CD4-positive, alpha-beta T cell (primary cell): ENCODE measurements at regions not wholly inside any gene's neighbourhood (a gene's known extent, or its start where the extent isn't known, plus 50 kb on each side); places are given as distances from the start of the nearest gene placed in this dataset.
"Not testable (repeated sequence)": the region's sequence is repeated elsewhere in the genome, so short reads cannot be mapped to it uniquely, and the experiment has no call there.

Experiments
- ATAC-seq: fragments of 200-7000 bp; cut with Tn5 transposase; one replicate; pipeline ENCODE4 v1.10.0; 2022; ENCODE audit warnings: mild to moderate bottlenecking; ENCODE audit not compliant: poor library complexity
- CTCF ChIA-PET: fragments of 350-600 bp; sonication (Branson Sonifier 250); formaldehyde crosslinking; loops from one replicate; lab custom pipeline; 2021; ENCODE audit warnings: antibody characterized with exemption, inconsistent platforms; lab: Charles Lee
- POLR2A ChIA-PET: fragments of 350-600 bp; sonication (Branson Sonifier 250); formaldehyde crosslinking; loops from one replicate; lab custom pipeline; 2021; ENCODE audit warnings: antibody characterized with exemption, inconsistent platforms; lab: Charles Lee
- DNase-seq, 14 experiments: peaks; one replicate each; pipeline ENCODE4 v3.0.0-alpha.2; 2013 to 2020; ENCODE audit warnings: mixed read lengths in 2 of 14
- H3K27ac ChIP-seq, 2 donors: one replicate each; pipeline versions ENCODE4 v1.5.1 to v1.7.0; 2013; ENCODE audit warnings: low read length in 2 of 2, low read depth in 1 of 2, mild to moderate bottlenecking in 1 of 2
- H3K27me3 ChIP-seq, 2 experiments: 1 replicate in 1 of 2; 2 replicates in 1 of 2; pipeline versions ENCODE4 v1.6.1 to v1.7.0; 2013; ENCODE audit warnings: low read length in 2 of 2, control low read depth in 1 of 2, mild to moderate bottlenecking in 1 of 2, moderate library complexity in 1 of 2; ENCODE audit not compliant: insufficient read depth in 2 of 2, control insufficient read depth in 1 of 2
- H3K36me3 ChIP-seq: one replicate; pipeline ENCODE4 v1.6.1; 2013; ENCODE audit warnings: low read length, control low read depth; ENCODE audit not compliant: insufficient read depth
- H3K4me1 ChIP-seq: one replicate; pipeline ENCODE4 v1.6.1; 2013; ENCODE audit warnings: low read length, control low read depth; ENCODE audit not compliant: insufficient read depth
- H3K4me3 ChIP-seq: one replicate; pipeline ENCODE4 v1.5.1; 2013; ENCODE audit warnings: mild to moderate bottlenecking, low read length, moderate library complexity
- H3K9me3 ChIP-seq, 2 experiments: 1 replicate in 1 of 2; 2 replicates in 1 of 2; pipeline versions ENCODE4 v1.6.1 to v1.7.0; 2013; ENCODE audit warnings: low read length in 2 of 2, mild to moderate bottlenecking in 2 of 2, control low read depth in 1 of 2, moderate library complexity in 1 of 2; ENCODE audit not compliant: control insufficient read depth in 1 of 2, insufficient read depth in 1 of 2
- H3K27ac Mint-ChIP-seq: one replicate; pipeline ENCODE4 v1.8.0; 2020; ENCODE audit warnings: mixed read lengths
- H3K27me3 Mint-ChIP-seq: one replicate; pipeline ENCODE4 v1.8.0; 2021; ENCODE audit warnings: mixed read lengths
- H3K36me3 Mint-ChIP-seq: one replicate; pipeline ENCODE4 v1.8.0; 2021; ENCODE audit warnings: low read depth, mixed read lengths
- H3K4me1 Mint-ChIP-seq: one replicate; pipeline ENCODE4 v1.8.0; 2021; ENCODE audit warnings: low read depth, mixed read lengths
- H3K4me3 Mint-ChIP-seq: one replicate; pipeline ENCODE4 v1.8.0; 2020; ENCODE audit warnings: mild to moderate bottlenecking, mixed read lengths
- H3K9me3 Mint-ChIP-seq: one replicate; pipeline ENCODE4 v1.8.0; 2020; ENCODE audit warnings: mixed read lengths
- intact Hi-C, 2 experiments: fragments of 100-400 bp; cut with DNase I in 1 of 2; cut with micrococcal nuclease in 1 of 2; formaldehyde crosslinking; loops; one replicate each; pipeline versions ENCODE4 v1.15.1 to v1.9.0; 2023 to 2025; cut with DNase I, micrococcal nuclease

GRCh38 chr15:30497275-30497674, 54.6 kb upstream of the GOLGA8Q start:
- CTCF ChIA-PET, DNase-seq, ATAC-seq: not testable (repeated sequence)

GRCh38 chr15:30499233-30499632, 52.6 kb upstream of the GOLGA8Q start:
- H3K36me3 ChIP-seq, H3K9me3 ChIP-seq, H3K4me1 Mint-ChIP-seq, H3K36me3 Mint-ChIP-seq, POLR2A ChIA-PET, H3K27ac ChIP-seq, H3K27me3 Mint-ChIP-seq, H3K4me1 ChIP-seq, H3K27me3 ChIP-seq, DNase-seq, H3K9me3 Mint-ChIP-seq, CTCF ChIA-PET, H3K4me3 Mint-ChIP-seq, H3K4me3 ChIP-seq, ATAC-seq, intact Hi-C loops, H3K27ac Mint-ChIP-seq: not testable (repeated sequence)

More at GRCh38 chr15:30497275-30497674, 54.6 kb upstream of the GOLGA8Q start:
- intact Hi-C loops, H3K4me1 ChIP-seq, H3K27me3 Mint-ChIP-seq, H3K9me3 Mint-ChIP-seq, H3K4me1 Mint-ChIP-seq, H3K36me3 ChIP-seq, H3K4me3 ChIP-seq, H3K36me3 Mint-ChIP-seq, H3K4me3 Mint-ChIP-seq, H3K27ac ChIP-seq, H3K27me3 ChIP-seq, H3K9me3 ChIP-seq, POLR2A ChIA-PET, H3K27ac Mint-ChIP-seq: not testable (repeated sequence)

- DNase-seq, H3K4me1 Mint-ChIP-seq, CTCF ChIA-PET, H3K36me3 Mint-ChIP-seq, H3K27ac ChIP-seq, H3K9me3 Mint-ChIP-seq, H3K36me3 ChIP-seq, H3K27me3 ChIP-seq, intact Hi-C loops, ATAC-seq, H3K4me1 ChIP-seq, H3K27ac Mint-ChIP-seq, H3K27me3 Mint-ChIP-seq, H3K4me3 Mint-ChIP-seq, POLR2A ChIA-PET, H3K4me3 ChIP-seq, H3K9me3 ChIP-seq: not testable (repeated sequence)
These were observed 51.3 kb upstream of the GOLGA8Q start for GRCh38 chr15:30500511-30500910.
